HL-60 (cell line): ENCODE measurements at regions not wholly inside any gene's neighbourhood (a gene's known extent, or its start where the extent isn't known, plus 50 kb on each side); places are given as distances from the start of the nearest gene placed in this dataset.

Experiments used
- CTCF ChIP-seq: IDR thresholded peaks from one replicate; pipeline ENCODE4 v1.5.1; 2011; ENCODE audit warnings: low read length, control low read depth, inconsistent platforms; ENCODE audit not compliant: insufficient read depth
- POLR2AphosphoS5 ChIP-seq: IDR thresholded peaks from 2 replicates; pipeline ENCODE4 v1.6.1; 2012; ENCODE audit warnings: low read depth

DNA sequence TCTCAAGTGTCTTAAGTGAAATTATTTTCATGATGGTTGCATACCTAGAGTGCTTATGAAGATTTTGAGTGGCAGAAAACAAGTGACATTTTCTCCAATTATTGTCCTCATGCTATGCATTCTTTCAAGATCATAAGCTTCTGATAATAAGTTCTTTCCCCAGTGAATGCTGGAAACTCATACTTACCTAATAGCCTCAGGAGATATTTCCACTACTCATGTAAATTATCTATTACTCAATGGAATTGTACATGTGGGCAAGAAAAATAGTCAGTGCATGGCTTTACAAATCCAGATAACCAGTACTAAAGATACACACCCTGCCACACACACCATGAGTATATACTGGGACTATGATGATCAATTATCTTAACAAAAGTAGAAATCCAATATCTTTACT is 1219.4 kb upstream of the C9orf72 start:
- TF ChIP-seq CTCF: no peak
- no peak for TF ChIP-seq POLR2AphosphoS5
